ENCODE measurements at regions not wholly inside any gene's neighbourhood (a gene's known extent, or its start where the extent isn't known, plus 50 kb on each side); places are given as distances from the start of the nearest gene placed in this dataset.

DNA sequence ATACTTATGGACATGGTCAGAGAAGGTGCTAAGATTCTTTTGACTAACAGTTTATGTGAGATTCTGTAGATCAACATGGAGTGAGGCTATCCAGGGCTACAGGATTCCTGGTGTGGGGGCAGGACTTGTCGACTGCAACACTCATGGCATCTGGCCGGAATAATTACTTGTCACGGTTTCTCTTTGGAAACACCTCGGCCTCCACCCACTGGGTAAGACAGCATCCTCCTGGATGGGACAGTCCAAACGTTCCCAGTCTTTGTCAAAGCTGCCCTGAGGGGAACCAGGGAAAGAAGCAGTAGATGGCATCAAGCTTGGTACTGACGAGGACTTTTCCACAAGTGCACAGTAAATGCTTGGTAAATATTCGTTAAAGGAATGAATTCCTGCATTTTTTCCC, 762.8 kb downstream of the BRD1 start:
- TF ChIP-seq, protein P1, sequence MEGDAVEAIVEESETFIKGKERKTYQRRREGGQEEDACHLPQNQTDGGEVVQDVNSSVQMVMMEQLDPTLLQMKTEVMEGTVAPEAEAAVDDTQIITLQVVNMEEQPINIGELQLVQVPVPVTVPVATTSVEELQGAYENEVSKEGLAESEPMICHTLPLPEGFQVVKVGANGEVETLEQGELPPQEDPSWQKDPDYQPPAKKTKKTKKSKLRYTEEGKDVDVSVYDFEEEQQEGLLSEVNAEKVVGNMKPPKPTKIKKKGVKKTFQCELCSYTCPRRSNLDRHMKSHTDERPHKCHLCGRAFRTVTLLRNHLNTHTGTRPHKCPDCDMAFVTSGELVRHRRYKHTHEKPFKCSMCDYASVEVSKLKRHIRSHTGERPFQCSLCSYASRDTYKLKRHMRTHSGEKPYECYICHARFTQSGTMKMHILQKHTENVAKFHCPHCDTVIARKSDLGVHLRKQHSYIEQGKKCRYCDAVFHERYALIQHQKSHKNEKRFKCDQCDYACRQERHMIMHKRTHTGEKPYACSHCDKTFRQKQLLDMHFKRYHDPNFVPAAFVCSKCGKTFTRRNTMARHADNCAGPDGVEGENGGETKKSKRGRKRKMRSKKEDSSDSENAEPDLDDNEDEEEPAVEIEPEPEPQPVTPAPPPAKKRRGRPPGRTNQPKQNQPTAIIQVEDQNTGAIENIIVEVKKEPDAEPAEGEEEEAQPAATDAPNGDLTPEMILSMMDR (IDR thresholded peaks at IDR 0.05; ENCODE audit: insufficient read depth, low read length, poor library complexity, severe bottlenecking): no peak
- Histone ChIP-seq H3K27me3 (replicated peaks; ENCODE audit: control insufficient read depth, insufficient read depth, low read length) (no peaks in the 10 kb centered on the region), H3K36me3 (ENCODE audit: control insufficient read depth, insufficient read depth, low read length) (no peaks in the 10 kb centered on the region), H3K4me3 (replicated peaks; ENCODE audit: low read depth, low read length) (no peak overlapping the region)
- no peak for DNase-seq (ENCODE audit: extremely low read depth, insufficient read length)

DNA sequence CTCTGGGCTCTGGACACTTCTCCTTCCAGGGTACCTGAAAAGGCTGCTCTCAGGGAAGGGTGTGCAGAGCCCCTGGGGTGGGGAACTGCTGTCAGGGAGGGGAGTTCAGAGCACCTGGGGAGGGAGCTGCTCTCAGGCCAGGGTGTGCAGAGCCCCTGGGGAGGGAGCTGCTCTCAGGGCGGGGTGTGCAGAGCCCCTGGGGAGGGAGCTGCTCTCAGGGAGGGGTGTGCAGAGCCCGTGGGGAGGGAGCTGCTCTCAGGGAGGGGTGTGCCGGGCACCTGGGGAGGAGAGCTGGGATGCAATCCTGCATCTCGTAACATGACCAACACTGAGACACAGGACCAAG, 764.2 kb downstream of the BRD1 start:
- H3K27me3 ChIP-seq (replicated peaks; ENCODE audit: control insufficient read depth, insufficient read depth, low read length): no peaks in the 10 kb centered on the region
- H3K4me3 ChIP-seq (replicated peaks; ENCODE audit: low read depth, low read length): no peak overlapping the region
- no peak for DNase-seq (ENCODE audit: extremely low read depth, insufficient read length)
- TF ChIP-seq, protein P1 (IDR thresholded peaks at IDR 0.05; ENCODE audit: insufficient read depth, low read length, poor library complexity, severe bottlenecking): no peak
- H3K36me3 ChIP-seq (ENCODE audit: control insufficient read depth, insufficient read depth, low read length): no peaks in the 10 kb centered on the region

DNA sequence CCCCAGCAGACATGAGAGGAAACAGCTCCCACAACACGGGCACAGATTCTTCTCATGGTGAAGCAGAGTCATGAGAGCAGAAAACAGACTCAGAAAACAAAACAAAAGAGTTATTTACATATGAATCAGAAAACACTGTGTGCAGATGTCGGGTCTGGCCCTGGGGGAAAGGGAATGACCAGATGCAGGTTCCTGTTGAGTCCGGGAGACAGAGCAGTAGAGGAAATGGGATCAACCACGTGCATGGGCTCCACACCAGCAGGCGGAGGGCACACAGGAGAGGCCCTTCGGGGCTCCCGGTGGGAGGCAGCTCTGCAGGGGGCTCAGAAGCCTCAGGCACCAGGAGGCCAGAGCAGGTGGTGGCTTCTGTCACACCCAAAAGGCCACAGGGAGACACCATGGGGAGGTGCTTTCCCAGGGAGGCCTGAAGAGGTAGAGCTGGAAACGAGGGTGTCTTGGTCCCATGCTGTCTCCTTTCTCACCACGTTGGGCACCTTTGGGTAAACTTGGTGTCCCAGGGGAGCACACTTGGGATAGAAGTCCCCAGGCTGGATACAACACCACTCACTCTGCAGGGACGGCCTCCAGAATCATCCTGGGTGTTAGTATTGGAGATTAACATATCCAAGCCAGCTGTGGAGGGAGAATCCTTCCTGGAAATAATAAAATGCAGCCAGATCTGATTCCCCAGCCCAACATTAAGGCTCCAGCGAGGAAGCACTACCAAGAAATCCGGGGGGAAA, 764.7 kb downstream of the BRD1 start:
- no peak overlapping the region for H3K4me3 ChIP-seq (replicated peaks; ENCODE audit: low read depth, low read length)
- no peak for DNase-seq (ENCODE audit: extremely low read depth, insufficient read length)
- H3K27me3 ChIP-seq (replicated peaks; ENCODE audit: control insufficient read depth, insufficient read depth, low read length): no peaks in the 10 kb centered on the region
- TF ChIP-seq, protein P1 (IDR thresholded peaks at IDR 0.05; ENCODE audit: insufficient read depth, low read length, poor library complexity, severe bottlenecking): no peak
- H3K36me3 ChIP-seq (ENCODE audit: control insufficient read depth, insufficient read depth, low read length): no peaks in the 10 kb centered on the region

DNA sequence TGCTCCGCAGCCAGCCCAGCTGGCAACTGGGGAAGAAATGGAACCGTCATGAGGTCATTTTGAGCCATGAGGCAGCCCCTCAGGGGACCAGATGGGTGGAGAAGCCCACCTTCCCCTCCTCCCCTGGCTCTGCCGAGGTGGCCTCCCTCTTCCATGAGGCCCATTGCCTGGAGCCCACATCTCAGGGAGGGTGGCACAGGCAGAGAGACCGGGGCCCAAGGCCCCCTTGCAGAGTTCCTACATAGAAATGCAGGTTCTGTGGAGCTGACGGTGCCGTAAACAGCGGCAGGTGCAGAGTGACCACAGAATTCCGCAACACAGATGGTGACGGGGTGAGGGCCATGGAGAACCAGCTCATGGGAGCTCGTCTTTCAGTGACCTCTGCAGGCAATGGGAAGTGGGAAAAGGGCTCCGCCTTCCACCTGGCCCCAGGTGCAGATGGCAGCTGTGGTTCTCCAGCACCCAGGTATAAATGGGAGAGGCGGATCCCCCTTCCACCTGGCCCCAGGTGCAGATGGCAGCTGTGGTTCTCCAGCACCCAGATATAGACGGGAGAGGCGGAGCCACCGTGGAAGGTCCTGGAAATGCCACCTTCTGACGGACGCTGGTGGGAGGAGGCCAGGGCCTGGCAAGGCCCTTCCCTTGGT, 765.4 kb downstream of the BRD1 start:
- DNase-seq (ENCODE audit: extremely low read depth, insufficient read length): no peak
- no peak overlapping the region for H3K4me3 ChIP-seq (replicated peaks; ENCODE audit: low read depth, low read length)
- TF ChIP-seq, protein P1 (IDR thresholded peaks at IDR 0.05; ENCODE audit: insufficient read depth, low read length, poor library complexity, severe bottlenecking): no peak
- no peaks in the 10 kb centered on the region for H3K36me3 ChIP-seq (ENCODE audit: control insufficient read depth, insufficient read depth, low read length)
- no peaks in the 10 kb centered on the region for H3K27me3 ChIP-seq (replicated peaks; ENCODE audit: control insufficient read depth, insufficient read depth, low read length)

DNA sequence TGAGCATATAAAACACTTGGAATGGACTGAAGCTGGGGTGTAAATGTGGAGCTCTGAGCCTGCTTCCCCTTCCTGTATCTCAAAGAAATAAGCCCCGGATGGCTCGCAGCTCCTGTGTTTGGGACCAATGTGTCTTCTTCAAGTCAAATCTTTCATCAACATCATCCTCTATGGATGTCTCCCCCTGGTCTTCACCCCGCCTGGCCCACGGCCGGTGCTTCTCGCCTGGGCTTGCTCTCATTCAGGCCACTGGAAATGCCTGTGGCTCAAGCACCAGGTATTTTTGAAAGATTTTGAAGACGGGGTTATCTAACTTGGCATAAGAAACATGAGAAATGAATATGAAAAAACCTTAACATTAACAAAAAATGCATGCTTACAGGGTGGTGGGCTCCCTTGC, 769.8 kb downstream of the BRD1 start:
- TF ChIP-seq, protein P1 (IDR thresholded peaks at IDR 0.05; ENCODE audit: insufficient read depth, low read length, poor library complexity, severe bottlenecking): no peak

More for the DNA sequence above, 769.8 kb downstream of the BRD1 start:
- Histone ChIP-seq H3K36me3 (ENCODE audit: control insufficient read depth, insufficient read depth, low read length) (no peaks in the 10 kb centered on the region), H3K4me3 (replicated peaks; ENCODE audit: low read depth, low read length) (no peak overlapping the region), H3K27me3 (replicated peaks; ENCODE audit: control insufficient read depth, insufficient read depth, low read length) (no peaks in the 10 kb centered on the region)
- no peak for DNase-seq (ENCODE audit: extremely low read depth, insufficient read length)
